LoVo (cell line): ENCODE measurements at regions not wholly inside any gene's neighbourhood (a gene's known extent, or its start where the extent isn't known, plus 50 kb on each side); places are given as distances from the start of the nearest gene placed in this dataset.
"Not testable (repeated sequence)": the region's sequence is repeated elsewhere in the genome, so short reads cannot be mapped to it uniquely, and the experiment has no call there.

ENCODE experiments used
- DNase-seq: peaks from one replicate; pipeline ENCODE4 v3.0.0-alpha.2; 2016; ENCODE audit warnings: low spot score

DNA sequence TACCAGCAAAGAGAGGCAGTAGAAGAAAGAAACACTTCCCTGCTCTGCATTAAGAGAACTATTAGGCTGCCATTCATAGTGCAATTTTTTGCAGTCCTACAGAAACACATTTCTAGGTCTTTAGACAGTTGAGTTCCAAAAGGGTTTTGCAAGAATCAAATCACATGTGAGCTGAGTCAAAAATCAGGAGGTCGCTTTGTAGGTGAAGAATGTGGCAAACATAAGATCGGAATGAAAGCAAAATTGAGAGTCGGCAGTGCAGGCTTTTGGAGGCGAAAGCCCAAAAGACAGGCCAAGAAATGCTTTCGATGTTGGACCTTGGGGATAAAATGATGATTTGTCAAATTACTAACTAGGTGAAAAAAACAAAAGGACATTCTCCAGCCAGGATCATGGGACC lies 213.5 kb upstream of the NRIP1 start:
- DNase-seq = no peak

DNA sequence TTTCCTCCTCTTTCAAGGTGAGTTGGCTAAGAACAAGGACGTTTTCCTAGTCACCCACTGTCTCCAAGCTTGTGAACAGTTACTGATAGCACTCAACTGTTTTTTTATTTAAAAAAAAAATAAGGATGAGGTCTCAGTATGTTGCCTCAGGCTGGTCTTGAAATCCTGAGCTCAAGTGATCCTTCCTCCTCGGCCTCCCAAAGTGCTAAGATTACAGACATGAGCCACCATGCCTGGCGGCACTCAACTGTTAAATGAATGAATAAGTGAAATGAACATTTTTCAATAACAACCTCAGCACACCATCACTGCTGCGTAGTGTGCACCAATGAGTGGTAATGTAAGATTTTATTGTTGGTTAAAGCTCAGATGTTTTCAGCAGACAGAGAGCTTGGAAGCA lies 214.1 kb upstream of the NRIP1 start:
- no peak for DNase-seq

DNA sequence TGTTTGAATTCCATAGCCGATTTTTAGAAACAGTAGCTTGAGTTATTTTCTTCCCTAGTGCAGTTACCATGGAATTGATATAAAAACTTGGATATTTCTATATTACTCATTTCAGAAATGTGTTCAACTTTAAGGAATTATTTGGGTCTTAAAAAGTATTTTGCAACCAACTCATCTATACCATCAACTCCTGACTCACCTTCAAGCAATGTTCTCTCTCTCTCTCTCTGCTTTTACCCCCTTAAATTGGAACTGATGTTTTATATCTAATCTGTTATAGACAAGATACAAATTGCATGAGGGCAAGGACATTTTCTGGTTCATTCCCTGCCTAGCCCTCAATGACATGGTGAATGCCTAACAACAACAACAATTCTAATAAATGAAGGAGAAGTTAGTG lies 214.7 kb upstream of the NRIP1 start:
- no peak for DNase-seq

DNA sequence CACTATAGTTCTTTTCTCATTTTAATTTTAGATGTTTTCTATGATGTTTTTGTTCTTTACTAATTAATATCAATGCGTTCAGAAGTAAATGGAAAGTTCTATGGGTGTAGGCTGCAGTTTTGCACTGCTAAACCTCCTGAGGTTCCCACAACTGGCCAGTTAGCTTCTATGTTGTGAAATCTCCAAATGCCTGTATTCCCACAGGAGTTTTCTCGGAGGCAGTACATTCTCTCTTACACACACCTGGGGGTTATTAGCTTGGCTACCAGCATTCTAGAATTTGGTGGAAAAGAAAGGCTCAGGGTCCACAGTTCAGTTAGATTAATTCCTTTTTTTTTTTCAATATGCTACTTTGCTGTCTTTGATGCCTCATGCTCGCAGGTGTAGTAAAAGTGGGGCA lies 216.9 kb upstream of the NRIP1 start:
- DNase-seq = no peak

DNA sequence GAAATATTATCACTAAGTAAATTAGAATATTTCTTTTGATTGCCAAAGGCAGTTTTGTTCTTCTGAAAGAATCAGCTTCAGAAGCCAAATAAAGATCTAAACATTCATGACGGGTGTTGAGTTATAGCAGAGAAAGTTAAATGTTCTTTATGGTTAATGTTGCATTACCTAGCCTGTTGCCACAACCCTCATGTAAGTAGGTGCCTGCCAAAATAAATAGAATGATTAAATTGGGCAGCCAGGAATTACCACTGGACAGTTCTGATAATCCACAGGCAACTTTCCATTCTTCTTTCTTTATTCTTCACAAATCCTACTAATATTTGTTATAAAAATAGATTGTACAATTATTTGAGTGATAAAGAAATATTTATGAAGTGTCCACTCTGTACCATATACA lies 217.9 kb upstream of the NRIP1 start:
- no peak for DNase-seq

DNA sequence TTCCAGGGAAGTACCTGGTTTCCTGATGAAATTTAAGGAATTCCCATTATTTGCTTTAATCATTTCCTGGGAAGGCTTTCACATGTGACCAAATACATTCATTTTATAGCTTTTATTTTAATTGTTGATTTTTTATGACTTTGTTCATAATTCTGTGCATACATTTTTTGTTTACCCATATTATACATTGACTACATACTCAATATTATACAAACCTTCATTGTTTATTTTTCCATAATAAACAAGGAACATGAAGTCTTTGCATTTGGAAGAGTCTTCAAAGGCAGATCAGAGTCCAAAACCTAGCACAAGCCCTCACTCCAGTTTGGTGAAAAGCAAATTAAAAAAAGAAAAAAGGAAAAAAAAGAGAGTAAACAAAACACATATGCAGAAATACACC lies 218.3 kb upstream of the NRIP1 start:
- no peak for DNase-seq

DNA sequence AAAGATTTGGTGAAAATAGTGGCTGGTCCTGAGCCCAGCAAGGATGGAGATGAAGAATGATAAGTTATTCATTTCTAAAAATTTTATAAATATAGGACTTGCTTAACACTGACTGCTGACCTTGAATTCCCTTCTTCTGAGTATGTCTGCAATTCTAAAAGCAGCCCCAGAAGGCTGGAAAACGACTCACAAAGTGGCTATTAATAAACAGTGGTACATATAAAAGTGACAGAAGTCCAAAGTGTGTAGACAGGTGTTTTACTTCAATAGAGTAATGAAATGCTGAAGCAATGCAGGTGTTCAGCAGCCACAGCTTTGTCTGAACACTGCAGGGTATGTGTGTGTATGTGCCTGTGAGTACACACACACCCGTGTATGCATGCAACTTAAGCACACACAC lies 219.0 kb upstream of the NRIP1 start:
- DNase-seq = no peak

DNA sequence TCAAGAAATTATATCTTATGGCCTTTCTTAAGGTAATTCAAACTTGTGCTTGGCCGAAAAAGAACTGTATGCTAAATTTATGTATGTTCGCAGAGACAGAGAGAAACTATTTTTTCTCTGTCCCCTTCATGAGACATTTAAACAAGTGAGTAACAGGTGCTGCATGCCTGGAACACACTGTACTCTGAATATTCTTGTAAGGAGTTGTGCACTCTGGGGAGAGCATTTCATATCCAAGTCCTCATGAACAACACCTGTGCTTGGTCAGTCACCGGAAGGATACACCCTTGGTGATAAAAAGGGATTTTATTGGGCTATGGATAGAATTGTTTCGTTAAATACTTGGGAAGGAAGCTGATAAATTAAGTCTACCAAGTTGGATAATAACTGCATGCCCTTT lies 220.8 kb upstream of the NRIP1 start:
- DNase-seq = no peak

DNA sequence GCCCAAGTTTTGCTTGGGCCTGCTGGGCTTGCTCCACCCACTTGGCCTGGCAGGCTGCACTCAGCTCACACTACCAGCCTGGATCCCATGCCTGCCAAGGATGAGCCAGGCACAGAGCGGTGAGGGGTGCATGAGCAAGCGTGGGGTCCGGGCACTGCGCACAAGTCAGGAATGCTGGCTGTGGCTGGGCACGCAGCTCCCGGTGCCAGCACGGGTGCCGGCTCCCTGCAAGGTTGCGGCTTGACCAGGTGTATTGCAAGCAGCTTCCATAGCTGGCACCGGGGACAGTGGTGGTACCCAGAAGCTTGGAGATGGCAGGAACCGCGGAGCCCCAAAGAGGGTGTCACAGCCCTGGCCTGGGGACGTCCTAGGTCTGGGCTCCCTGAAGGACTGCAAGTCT lies 224.4 kb upstream of the NRIP1 start:
- no peak for DNase-seq

DNA sequence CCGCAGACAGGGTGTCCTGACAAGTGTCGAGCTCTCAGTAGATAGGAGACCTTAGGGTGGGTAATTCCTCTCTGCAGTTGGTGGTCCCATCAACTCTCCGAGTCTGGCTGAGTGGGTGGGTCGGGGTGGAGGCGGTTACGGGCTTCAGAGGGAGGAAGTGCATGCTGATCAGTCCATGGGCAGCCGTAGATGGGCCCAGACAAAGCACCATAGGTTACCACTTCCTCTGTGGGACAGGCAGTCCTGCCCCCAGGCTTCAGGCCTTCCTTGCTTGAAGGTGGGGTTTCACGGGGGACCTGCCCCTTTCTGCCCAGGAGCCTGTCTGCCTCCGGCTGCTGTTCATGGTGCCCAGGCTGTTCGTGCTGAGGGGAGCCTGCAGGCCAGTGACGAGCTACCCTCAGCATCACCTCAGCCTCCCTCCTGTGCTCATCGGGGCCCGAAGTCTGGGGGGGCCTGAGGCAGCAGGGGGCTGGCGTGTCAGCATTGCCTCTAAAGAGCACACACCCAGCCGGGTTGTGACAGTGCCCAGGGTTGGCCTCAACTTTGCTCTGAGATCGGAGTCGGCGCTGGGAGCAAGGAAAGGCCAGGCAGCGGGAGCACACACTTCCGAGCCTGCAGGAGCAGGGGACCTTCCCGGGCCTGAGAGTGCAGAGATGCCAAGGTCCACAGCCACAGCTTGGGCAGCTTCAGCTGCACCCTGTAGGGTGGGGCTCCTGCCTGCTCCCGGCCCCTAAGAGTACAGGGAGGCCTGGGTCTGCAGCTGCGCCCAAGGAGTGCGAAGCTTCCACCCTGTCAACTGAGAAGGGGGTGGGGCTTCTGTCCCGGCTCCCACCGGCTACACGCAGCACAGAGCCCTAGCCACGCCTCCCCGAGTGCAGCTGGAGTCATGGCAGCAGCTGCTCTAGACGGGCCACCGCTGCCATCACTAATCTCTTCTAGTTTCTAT lies 225.4 kb upstream of the NRIP1 start:
- DNase-seq = peak; percentile 49

DNA sequence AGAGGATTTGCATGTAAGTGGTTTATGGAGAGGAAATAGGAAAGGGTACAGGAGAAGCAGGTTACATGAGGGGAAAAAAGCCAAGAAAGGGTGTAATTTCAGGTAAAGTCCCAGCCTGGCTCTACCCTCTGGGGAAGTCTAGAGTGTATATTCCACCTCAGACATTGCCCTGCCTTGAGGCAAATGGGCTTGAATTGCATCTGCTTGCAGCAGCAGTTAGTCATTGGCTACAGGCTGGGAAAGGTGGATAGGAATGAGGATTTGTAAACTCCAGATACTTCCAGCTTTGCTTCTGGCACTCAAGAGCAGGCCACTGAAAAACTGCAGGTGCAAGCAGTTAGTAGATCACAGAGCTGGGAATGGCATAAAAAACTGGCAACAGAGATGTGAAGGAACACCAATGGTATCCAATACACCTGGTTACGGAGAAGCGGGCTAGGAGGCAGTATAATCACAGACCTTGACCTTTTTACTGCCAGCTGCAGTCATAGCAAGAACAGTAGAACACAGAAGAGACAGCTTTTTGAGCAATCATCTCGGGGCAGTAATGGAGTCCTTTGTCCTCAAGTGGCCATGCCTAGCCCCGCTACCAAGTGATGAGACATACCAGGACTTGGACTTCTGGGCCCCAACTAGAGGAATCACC lies 226.9 kb upstream of the NRIP1 start:
- DNase-seq = no peak

DNA sequence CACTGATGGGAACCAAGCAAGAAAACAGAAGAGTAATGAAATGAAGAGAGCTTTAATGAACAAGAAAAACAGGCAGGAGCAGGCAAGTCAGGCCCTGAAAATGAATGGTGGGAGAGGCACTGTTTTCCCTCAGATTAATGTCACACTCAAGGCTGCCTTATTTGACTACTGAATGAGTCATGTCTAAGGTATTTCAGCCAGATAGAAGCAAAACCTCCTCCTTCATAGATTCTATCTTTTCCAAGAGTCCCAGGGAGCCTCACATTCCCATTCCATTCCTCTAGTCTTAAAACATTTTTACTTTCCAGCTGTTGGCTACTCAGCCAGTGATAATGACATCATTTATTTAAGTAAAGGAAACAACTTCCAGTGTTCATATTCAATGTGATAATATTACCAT lies 228.4 kb upstream of the NRIP1 start:
- peak; percentile 78 for DNase-seq

DNA sequence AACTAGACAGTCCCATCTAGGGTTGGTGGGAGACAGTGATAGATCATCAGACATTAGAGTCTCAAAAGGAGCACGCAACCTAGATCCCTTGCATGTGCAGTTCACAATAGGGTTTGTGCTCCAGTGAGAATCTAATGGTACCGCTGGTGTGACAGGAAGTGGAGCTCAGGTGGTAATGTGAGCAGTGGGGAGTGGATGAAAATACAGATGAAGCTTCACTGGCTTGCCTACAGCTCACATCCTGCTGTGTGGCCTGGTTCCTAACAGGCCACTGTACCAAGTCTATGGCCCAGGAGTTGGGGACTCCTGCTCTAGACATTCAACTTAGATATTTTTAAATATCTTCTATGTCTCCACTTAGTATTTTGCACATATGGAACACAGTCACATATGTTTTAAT lies 231.1 kb upstream of the NRIP1 start:
- no peak for DNase-seq

DNA sequence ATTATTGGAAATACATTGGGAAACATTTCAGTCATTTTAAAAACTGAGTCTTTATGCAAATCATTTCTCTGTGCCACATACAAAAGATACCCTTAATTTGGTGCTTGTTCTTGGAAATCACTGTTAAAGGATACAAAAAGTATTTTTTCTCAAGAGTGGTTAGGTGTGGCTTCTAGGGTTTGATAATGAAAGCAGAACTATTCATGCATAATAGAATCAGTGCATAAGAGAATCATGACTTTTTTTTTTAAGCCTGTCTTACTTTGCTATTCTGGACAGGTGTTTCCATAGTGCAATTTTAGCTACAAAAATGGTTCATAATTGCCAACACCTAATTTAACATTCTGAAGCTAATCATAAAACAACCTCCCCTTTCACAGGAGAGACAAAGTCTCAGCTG lies 233.0 kb upstream of the NRIP1 start:
- DNase-seq = no peak

DNA sequence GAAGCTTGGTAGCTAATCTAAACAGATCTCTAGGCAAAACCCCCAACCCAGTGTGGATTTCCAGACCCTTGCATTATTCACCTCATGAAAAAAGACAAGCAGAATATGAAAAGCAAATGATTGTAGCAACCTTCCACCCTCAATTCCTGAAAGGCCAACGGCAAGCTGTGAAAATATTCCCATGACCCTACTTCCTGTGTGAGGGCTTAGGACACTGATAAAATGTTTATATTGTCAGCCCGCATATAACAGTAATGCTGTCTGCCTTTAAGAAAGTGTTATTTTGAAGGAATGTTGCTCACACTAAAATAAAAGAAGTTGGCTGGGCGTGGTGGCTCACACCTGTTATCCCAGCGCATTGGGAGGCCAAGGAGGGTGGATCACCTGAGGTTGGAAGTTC lies 233.5 kb upstream of the NRIP1 start:
- DNase-seq = no peak

DNA sequence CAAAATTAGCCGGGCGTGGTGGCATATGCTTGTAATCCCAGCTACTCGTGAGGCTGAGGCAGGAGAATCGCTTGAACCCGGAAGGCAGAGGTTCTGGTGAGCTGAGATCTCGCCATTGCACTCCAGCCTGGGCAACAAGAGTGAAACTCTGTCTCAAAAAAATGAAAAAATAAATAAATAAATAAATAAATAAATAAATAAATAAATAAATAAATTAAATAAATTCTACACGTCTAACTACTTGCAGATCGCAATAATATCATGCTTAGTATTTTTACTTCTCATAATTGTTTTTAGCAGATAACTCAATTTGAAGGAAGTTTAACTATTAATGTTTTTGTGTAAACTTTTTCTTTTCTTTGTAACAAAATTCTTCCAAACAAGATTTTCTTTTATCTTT lies 234.0 kb upstream of the NRIP1 start:
- DNase-seq = not testable (repeated sequence)

DNA sequence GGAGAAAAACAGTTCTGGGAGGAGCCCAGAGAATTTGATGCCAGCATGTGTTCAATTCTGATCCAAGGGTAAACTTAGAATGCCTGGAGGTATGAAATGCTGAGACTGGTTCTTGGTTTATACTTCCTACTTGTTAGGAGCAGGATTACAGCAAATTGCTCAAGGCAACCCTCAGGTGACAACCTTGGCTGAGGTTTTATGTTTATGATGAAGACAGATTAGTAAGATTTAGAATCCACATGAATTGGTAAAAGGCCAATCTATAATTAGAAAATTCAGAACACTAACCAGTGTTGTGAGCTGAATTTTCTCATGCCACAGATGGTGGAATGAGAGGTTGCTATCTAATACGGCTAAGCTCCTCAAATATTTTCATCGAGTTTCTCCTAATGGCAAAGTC lies 235.3 kb upstream of the NRIP1 start:
- no peak for DNase-seq

DNA sequence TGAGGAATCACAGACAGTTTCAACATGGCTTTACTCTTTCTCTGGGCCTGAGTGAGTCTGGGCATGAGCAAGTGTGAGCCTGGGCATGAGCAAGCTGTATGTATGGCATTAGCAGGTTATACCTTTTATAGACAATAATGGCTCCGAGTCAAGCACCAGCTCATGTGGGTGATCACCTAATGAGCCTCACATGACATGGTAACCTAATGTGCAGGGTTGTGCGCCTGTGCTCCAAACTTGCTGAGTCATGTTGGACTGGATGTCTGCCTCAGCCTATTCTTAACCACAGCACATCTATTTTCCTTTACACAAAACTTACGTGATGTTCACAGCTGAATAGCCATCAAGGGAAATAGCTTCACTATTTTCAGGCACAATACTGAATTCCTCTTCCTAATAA lies 236.2 kb upstream of the NRIP1 start:
- no peak for DNase-seq

DNA sequence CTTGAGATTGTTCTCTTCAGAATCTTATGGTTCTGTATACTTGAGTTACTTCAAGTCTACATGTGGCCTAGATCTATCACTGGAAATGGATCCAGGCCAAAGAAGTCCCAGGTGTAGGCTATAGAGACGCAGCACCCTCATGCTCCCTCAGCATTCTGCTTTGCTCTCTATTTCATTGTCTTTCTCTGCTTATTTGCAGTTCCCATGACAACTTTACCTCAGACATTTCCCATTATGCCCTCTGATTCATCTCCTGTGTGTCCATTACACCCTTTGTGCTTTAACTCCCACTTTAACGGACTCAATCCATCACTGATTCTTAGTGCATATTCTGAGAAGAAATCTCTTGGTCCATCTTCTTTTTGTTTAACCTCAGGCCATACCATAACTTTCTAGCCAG lies 236.9 kb upstream of the NRIP1 start:
- DNase-seq = no peak

DNA sequence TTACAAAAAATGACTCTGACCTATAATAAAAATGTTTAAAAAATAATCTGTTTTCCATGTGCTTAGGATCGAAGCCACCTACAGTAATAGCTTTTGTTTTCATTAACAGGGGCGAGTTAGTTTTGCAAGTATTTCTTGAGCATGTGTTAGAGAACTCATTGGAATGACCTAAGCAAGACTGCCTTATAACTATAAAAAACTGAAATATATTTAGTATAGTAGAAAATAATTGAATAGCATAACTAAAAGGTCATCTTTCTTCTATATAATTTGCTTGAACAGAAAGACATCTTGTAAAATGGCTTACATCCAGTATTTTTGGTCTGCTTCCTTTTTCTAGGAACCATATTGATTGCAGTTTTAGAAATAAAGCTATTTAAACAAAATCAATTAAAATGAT lies 241.5 kb upstream of the NRIP1 start:
- no peak for DNase-seq

DNA sequence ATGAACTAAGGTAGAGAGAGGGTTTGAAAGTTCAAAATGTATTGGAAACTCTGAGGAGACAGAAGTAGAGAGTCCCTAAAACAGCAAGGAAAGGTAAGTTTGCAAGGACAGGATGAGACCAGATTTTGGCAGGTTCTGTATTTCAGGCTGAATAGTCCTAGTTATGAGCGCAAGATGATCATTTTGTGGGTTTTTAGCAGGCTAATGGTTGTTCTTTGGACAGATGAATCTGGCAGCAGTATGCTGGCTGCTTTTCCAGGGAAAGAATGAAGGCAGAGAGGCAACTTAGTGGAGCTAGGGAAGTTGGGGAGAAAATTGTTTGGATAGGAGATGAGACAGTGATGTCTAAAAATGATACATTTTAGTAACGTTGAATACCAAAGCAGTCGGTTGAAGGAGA lies 243.5 kb upstream of the NRIP1 start:
- no peak for DNase-seq

DNA sequence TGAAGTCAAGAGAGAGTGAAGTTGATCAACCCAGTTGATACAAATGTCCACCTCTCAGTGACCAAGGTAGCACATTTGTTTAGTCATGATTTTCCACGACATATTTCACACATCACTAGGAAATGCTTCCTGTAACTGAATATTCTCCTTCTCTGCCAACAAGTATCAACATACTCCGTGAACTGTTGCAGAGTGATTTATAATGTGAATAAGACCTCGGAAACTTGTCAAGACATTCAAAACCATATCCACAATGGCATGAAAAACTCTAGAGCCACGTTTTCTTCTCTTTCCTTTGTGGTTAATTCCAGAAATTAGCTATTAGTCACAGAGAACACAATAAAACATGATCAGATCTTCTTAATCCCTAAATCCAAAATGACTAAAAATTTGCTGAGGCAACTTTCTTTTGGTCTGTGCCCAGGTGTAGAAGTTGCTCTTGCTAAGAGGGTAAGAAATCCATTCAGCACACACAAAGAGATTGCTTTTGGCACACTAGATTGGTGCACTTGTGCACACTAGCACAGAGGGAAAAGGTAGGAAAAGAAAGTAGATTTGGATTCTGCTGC lies 244.3 kb upstream of the NRIP1 start:
- no peak for DNase-seq

DNA sequence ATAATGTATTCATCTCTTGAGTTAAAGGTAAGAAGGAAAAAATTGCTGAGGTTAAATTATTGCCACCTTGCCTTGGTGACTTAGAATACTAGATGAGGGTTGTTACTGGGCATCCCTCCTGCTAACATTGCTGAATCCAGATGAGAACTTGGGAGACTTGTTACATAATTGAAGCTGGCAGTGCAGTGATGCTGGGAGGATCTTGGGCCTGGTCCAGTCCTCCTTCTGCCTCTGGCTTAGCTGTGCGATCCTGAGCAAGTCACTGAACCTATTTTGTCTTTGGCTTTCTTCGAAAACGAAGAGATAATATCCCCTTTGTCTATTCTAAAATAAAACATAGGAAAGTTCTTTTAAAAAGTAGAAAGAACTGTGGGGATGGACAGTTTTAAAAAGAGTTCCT lies 244.9 kb upstream of the NRIP1 start:
- DNase-seq = no peak
